Glutamatergic neuron (in vitro differentiated cells): ENCODE measurements at regions not wholly inside any gene's neighbourhood (a gene's known extent, or its start where the extent isn't known, plus 50 kb on each side); places are given as distances from the start of the nearest gene placed in this dataset.

Experiments used
- DNase-seq: peaks from one replicate; pipeline ENCODE4 v3.0.0; 2022
- H3K27ac Mint-ChIP-seq: one replicate; pipeline ENCODE4 v1.8.0; 2020; ENCODE audit warnings: mild to moderate bottlenecking, mixed read lengths, inconsistent platforms; ENCODE audit not compliant: unreplicated experiment
- H3K27me3 Mint-ChIP-seq: one replicate; pipeline ENCODE4 v1.8.0; 2020; ENCODE audit warnings: mild to moderate bottlenecking, moderate library complexity, mixed read lengths, inconsistent platforms; ENCODE audit not compliant: unreplicated experiment
- H3K36me3 Mint-ChIP-seq: one replicate; pipeline ENCODE4 v1.8.0; 2020; ENCODE audit warnings: mild to moderate bottlenecking, mixed read lengths, inconsistent platforms; ENCODE audit not compliant: unreplicated experiment
- H3K4me1 Mint-ChIP-seq: one replicate; pipeline ENCODE4 v1.8.0; 2020; ENCODE audit warnings: mild to moderate bottlenecking, low read depth, mixed read lengths, inconsistent platforms; ENCODE audit not compliant: unreplicated experiment
- H3K4me3 Mint-ChIP-seq: one replicate; pipeline ENCODE4 v1.8.0; 2020; ENCODE audit warnings: mild to moderate bottlenecking, mixed read lengths, inconsistent platforms; ENCODE audit not compliant: unreplicated experiment
- H3K9me3 Mint-ChIP-seq: one replicate; pipeline ENCODE4 v1.8.0; 2020; ENCODE audit warnings: mild to moderate bottlenecking, moderate library complexity, mixed read lengths, inconsistent platforms; ENCODE audit not compliant: unreplicated experiment
- CTCF ChIP-seq: fragments of 200-600 bp; sonication (generic); IDR thresholded peaks from one replicate; pipeline ENCODE4 v1.5.0; 2021; ENCODE audit not compliant: partially characterized antibody, unreplicated experiment

GRCh38 chr1:221239792-221240191, 360.5 kb downstream of the HLX start:
- Mint-ChIP-seq H3K27me3 (no peaks in the 10 kb centered on the region), H3K4me3 (no peak overlapping the region), H3K9me3 (no peaks in the 10 kb centered on the region), H3K36me3 (no peaks in the 10 kb centered on the region), H3K27ac (no peak overlapping the region), H3K4me1 (peaks cover 4% of the 10 kb centered on the region)
- no peak for DNase-seq
- TF ChIP-seq CTCF: no peak

- Mint-ChIP-seq H3K27ac (no peak overlapping the region), H3K9me3 (peaks cover 2% of the 10 kb centered on the region), H3K27me3 (no peaks in the 10 kb centered on the region), H3K36me3 (no peaks in the 10 kb centered on the region), H3K4me1 (peaks cover 4% of the 10 kb centered on the region), H3K4me3 (no peak overlapping the region)
- no peak for DNase-seq
- TF ChIP-seq CTCF: no peak
Observed at GRCh38 chr1:221240690-221241089, 361.4 kb downstream of the HLX start.

GRCh38 chr1:221241157-221241556, 361.9 kb downstream of the HLX start:
- no peak overlapping the region for H3K4me3 Mint-ChIP-seq
- no peak overlapping the region for H3K27ac Mint-ChIP-seq
- H3K36me3 Mint-ChIP-seq: no peaks in the 10 kb centered on the region
- no peaks in the 10 kb centered on the region for H3K27me3 Mint-ChIP-seq
- H3K4me1 Mint-ChIP-seq: peaks cover 4% of the 10 kb centered on the region
- TF ChIP-seq CTCF: no peak
- DNase-seq: no peak
- peaks cover 2% of the 10 kb centered on the region for H3K9me3 Mint-ChIP-seq

GRCh38 chr1:221241592-221241991, 362.3 kb downstream of the HLX start:
- Mint-ChIP-seq H3K27me3 (no peaks in the 10 kb centered on the region), H3K36me3 (no peaks in the 10 kb centered on the region), H3K9me3 (peaks cover 2% of the 10 kb centered on the region), H3K4me3 (no peak overlapping the region), H3K4me1 (peaks cover 4% of the 10 kb centered on the region), H3K27ac (no peak overlapping the region)
- no peak for DNase-seq
- no peak for TF ChIP-seq CTCF

- no peaks in the 10 kb centered on the region for H3K27me3 Mint-ChIP-seq
- peaks cover 2% of the 10 kb centered on the region for H3K9me3 Mint-ChIP-seq
- H3K27ac Mint-ChIP-seq: no peak overlapping the region
- no peak for TF ChIP-seq CTCF
- DNase-seq: no peak
- no peak overlapping the region for H3K4me3 Mint-ChIP-seq
- no peaks in the 10 kb centered on the region for H3K36me3 Mint-ChIP-seq
- H3K4me1 Mint-ChIP-seq: no peaks in the 10 kb centered on the region
Observed at GRCh38 chr1:221246067-221246466, 366.8 kb downstream of the HLX start.
